Sigmoid colon (tissue), 6 donors: ENCODE measurements at regions not wholly inside any gene's neighbourhood (a gene's known extent, or its start where the extent isn't known, plus 50 kb on each side); places are given as distances from the start of the nearest gene placed in this dataset.

Source experiments
- DNase-seq: peaks from one replicate; pipeline ENCODE4 v3.0.0-alpha.2; 2019
- H3K27ac ChIP-seq, 4 donors: fragments of 200-600 bp; sonication (generic); one replicate each; pipeline ENCODE4 v1.5.1; 2016 to 2019; ENCODE audit warnings: mild to moderate bottlenecking in 1 of 4
- H3K27me3 ChIP-seq, 3 donors: fragments of 200-600 bp; sonication (generic); one replicate each; pipeline ENCODE4 v1.5.1; 2019; ENCODE audit warnings: mild to moderate bottlenecking in 1 of 3
- H3K36me3 ChIP-seq, 4 donors: fragments of 200-600 bp; sonication (generic); one replicate each; pipeline ENCODE4 v1.5.1; 2016 to 2019
- H3K4me1 ChIP-seq, 4 donors: fragments of 200-600 bp; sonication (generic); one replicate each; pipeline ENCODE4 v1.5.1; 2017 to 2019
- H3K4me3 ChIP-seq, 4 donors: fragments of 200-600 bp; sonication (generic); one replicate each; pipeline ENCODE4 v1.5.1; 2017 to 2019; ENCODE audit warnings: mild to moderate bottlenecking in 2 of 4, moderate library complexity in 1 of 4
- H3K9me3 ChIP-seq, 4 donors: fragments of 200-600 bp in 3 of 4; sonication (generic) in 3 of 4; one replicate each; pipeline versions ENCODE4 v1.5.1 to v1.6.1; 2013 to 2019
- EP300 ChIP-seq, 4 donors: sonication (generic); formaldehyde crosslinking; IDR thresholded peaks; one replicate each; pipeline ENCODE4 v1.6.1; 2017; ENCODE audit warnings: antibody characterized with exemption in 4 of 4
- POLR2A ChIP-seq, 2 donors: fragments of 450-650 bp; IDR thresholded peaks; one replicate each; pipeline ENCODE4 v1.6.1; 2016; ENCODE audit warnings: antibody characterized with exemption in 2 of 2, mild to moderate bottlenecking in 2 of 2, moderate library complexity in 2 of 2
- POLR2AphosphoS5 ChIP-seq, 4 donors: sonication (generic); formaldehyde crosslinking; IDR thresholded peaks; one replicate each; pipeline ENCODE4 v1.6.1; 2017; ENCODE audit warnings: antibody characterized with exemption in 4 of 4
- WGBS, 2 donors: extraction: QIAGEN DNeasy Blood & Tissue Kit; methylation state at CpG; one replicate each; pipeline ENCODE4 v1.1.7; 2013; 5-methylcytosine and 5-hydroxymethylcytosine counted together
- intact Hi-C: fragments of 100-400 bp; cut with DNase I; formaldehyde crosslinking; loops from one replicate; pipeline ENCODE4 v1.15.1; 2023
- TF ChIP-seq, protein P1 (sequence below), 4 experiments: fragments of 450-650 bp in 3 of 4; fragments of 200-600 bp in 1 of 4; IDR thresholded peaks; one replicate each; pipeline ENCODE4 v1.5.1; 2016 to 2019; ENCODE audit warnings: antibody characterized with exemption in 4 of 4, mild to moderate bottlenecking in 3 of 4, moderate library complexity in 2 of 4
- donor health status: healthy with polysubstance abuse.
- donor health status: healthy.

DNA sequence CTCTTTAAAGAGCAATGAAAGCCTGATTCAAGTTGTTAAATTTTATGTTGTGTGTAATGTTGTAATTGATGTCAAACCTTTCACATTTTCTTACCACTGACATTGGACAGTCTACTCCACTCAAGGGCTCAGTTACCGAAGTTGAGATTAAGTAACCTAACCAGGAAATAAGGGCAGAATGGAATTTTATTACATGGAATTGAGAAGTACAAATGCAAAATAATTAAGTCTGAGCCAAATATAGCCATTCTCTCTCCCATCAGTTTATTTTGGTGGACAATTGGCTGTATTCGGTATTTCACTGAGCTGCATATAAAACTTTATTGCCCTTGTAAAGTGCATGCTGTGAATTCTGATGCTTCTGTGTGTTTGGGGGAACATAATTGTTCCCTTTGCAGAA, 231.5 kb downstream of the TTC32 start:
- peak overlapping the region in 2 of 4 donors; percentile 8 to 28 for H3K27ac ChIP-seq
- H3K4me1 ChIP-seq = peaks cover 0 to 21% (median 18%) of the 10 kb centered on the region in 4 donors
- intact Hi-C loops = loop anchor here (2.0 kb wide), 1 partner anchor 694 kb away; no protein-coding TSS in a partner anchor

DNA sequence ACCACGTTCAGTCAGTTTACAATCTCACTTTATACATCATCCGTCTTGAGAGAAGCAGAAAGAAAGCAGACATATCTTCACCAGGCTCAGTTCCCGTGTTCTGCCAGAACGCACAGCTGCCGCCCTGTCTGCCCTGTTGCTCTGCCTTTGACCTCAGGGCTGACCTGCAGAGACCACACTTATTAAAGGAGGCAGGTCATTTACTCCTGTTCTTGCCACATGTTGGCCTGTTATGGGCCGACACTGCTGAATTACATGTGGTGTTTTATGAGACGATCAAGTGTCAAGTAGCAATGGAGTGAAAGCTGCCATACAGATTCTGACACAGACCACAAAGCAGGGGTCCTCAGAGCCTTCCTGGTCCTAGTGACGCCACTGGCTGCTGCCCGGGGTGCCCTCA, 232.2 kb downstream of the TTC32 start:
- Histone ChIP-seq H3K4me1 (peaks cover 0 to 21% (median 18%) of the 10 kb centered on the region in 4 donors), H3K9me3 (no peaks in the 10 kb centered on the region), H3K36me3 (no peaks in the 10 kb centered on the region), H3K4me3 (no peak overlapping the region), H3K27me3 (peaks cover 0 to 5% (median 0%) of the 10 kb centered on the region in 3 donors), H3K27ac (no peak overlapping the region)
- 71 to 83% methylated on average over 9 of the region's 9 CpGs for WGBS, 2 donors
- no peak for DNase-seq
- intact Hi-C loops = no loop called here
- TF ChIP-seq POLR2A (IDR thresholded peaks at IDR 0.05) = no peak

More for the DNA sequence above, 231.5 kb downstream of the TTC32 start:
- Histone ChIP-seq H3K36me3 (no peaks in the 10 kb centered on the region), H3K4me3 (no peak overlapping the region), H3K27me3 (peaks cover 0 to 5% (median 0%) of the 10 kb centered on the region in 3 donors), H3K9me3 (no peaks in the 10 kb centered on the region)
- DNase-seq = no peak
- TF ChIP-seq POLR2A (IDR thresholded peaks at IDR 0.05) = no peak
- TF ChIP-seq, protein P1, sequence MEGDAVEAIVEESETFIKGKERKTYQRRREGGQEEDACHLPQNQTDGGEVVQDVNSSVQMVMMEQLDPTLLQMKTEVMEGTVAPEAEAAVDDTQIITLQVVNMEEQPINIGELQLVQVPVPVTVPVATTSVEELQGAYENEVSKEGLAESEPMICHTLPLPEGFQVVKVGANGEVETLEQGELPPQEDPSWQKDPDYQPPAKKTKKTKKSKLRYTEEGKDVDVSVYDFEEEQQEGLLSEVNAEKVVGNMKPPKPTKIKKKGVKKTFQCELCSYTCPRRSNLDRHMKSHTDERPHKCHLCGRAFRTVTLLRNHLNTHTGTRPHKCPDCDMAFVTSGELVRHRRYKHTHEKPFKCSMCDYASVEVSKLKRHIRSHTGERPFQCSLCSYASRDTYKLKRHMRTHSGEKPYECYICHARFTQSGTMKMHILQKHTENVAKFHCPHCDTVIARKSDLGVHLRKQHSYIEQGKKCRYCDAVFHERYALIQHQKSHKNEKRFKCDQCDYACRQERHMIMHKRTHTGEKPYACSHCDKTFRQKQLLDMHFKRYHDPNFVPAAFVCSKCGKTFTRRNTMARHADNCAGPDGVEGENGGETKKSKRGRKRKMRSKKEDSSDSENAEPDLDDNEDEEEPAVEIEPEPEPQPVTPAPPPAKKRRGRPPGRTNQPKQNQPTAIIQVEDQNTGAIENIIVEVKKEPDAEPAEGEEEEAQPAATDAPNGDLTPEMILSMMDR (IDR thresholded peaks at IDR 0.05) = no peak
- peak; percentile 80 to 96 (median 92) for TF ChIP-seq POLR2AphosphoS5 (IDR thresholded peaks at IDR 0.05)
- TF ChIP-seq EP300 (IDR thresholded peaks at IDR 0.05) = peak in 3 of 4 donors; percentile 21 to 73 (median 26)
- WGBS, 2 donors = 20 to 57% methylated on average over 2 of the region's 2 CpGs

DNA sequence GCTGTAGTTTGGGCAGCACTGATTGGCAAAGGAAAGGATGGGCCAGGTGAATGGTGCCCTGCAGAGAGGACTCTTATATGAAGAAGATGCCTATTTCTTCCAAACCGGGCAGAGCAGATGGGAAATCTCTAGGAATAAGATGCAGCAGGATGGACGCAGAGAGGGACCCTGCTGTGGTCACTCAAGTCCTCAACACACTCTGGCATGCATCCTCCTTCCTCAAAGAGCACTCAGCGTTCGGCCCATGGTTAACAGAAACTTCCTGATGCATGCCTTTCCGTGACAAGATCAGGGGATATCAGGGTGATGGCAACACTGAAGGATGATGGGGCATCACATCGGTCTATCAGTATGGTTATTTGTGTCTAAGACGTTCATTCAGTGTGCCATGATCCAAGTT, 232.7 kb downstream of the TTC32 start:
- Histone ChIP-seq H3K36me3 (no peaks in the 10 kb centered on the region), H3K4me3 (no peak overlapping the region), H3K27me3 (peaks cover 0 to 5% (median 0%) of the 10 kb centered on the region in 3 donors), H3K4me1 (peaks cover 0 to 21% (median 18%) of the 10 kb centered on the region in 4 donors), H3K27ac (no peak overlapping the region), H3K9me3 (no peaks in the 10 kb centered on the region)
- intact Hi-C loops = no loop called here
- 87 to 91% methylated on average over 7 of the region's 7 CpGs for WGBS, 2 donors
- DNase-seq = no peak
- TF ChIP-seq POLR2A (IDR thresholded peaks at IDR 0.05) (no peak), EP300 (IDR thresholded peaks at IDR 0.05) (no peak), POLR2AphosphoS5 (IDR thresholded peaks at IDR 0.05) (no peak)
- TF ChIP-seq, protein P1 (IDR thresholded peaks at IDR 0.05) = no peak

DNA sequence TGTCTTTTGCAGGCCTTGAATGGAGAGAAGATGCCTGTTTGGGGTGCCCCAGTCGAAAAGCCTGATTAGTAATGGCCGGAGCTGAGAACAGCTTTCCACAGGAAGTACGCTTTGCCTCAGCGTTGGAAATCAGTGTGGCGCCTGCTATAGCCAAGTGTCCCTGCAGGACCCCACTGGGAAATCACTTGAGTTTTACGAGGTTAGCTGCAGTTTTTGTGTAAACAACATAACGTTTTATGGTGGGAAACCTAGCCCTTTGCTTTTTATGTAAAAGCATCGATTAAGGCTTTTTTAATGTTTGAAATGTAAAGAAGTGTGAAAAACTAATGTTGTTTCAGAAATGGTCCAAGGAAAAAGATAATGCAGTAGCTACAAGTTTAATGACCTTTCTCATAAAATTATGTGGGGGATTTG, 234.2 kb downstream of the TTC32 start:
- no peak for DNase-seq
- no peaks in the 10 kb centered on the region for H3K36me3 ChIP-seq
- no peak for TF ChIP-seq POLR2AphosphoS5 (IDR thresholded peaks at IDR 0.05)
- no peak for TF ChIP-seq EP300 (IDR thresholded peaks at IDR 0.05)
- no peak for TF ChIP-seq POLR2A (IDR thresholded peaks at IDR 0.05)
- TF ChIP-seq, protein P1 (IDR thresholded peaks at IDR 0.05) = no peak
- no peak overlapping the region for H3K4me3 ChIP-seq
- H3K27ac ChIP-seq = no peak overlapping the region
- H3K9me3 ChIP-seq = no peaks in the 10 kb centered on the region
- intact Hi-C loops = no loop called here
- peaks cover 0 to 5% (median 0%) of the 10 kb centered on the region in 3 donors for H3K27me3 ChIP-seq
- peaks cover 0 to 21% (median 18%) of the 10 kb centered on the region in 4 donors for H3K4me1 ChIP-seq
- 31% methylated on average over 8 of the region's 8 CpGs for WGBS, 2 donors

DNA sequence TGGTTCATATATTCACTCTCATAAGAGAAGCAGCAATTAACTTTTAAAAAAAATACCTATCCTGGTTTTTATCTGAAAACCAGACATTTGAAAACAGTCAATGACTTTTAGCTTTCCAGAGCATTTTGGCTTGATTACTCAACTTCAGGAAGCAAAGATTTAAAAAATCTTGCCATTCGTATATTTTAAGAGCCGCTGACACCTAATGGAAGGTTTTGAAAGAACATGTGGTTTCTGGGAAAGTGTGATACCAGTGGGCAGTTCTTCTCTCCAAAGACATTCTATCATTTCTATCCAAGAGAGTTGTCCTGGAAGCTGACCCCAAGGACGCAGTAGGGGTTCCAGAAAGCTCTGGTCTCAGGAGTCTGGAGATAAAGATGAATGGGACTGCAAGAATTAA, 234.7 kb downstream of the TTC32 start:
- no peak overlapping the region for H3K4me3 ChIP-seq
- TF ChIP-seq POLR2AphosphoS5 (IDR thresholded peaks at IDR 0.05) (no peak), EP300 (IDR thresholded peaks at IDR 0.05) (no peak)
- TF ChIP-seq, protein P1 (IDR thresholded peaks at IDR 0.05) = no peak
- peaks cover 0 to 5% (median 0%) of the 10 kb centered on the region in 3 donors for H3K27me3 ChIP-seq
- DNase-seq = no peak
- WGBS, 2 donors = 67 to 76% methylated on average over 3 of the region's 3 CpGs
- H3K4me1 ChIP-seq = peaks cover 0 to 21% (median 18%) of the 10 kb centered on the region in 4 donors
- no peaks in the 10 kb centered on the region for H3K36me3 ChIP-seq
- intact Hi-C loops = no loop called here
- no peak overlapping the region for H3K27ac ChIP-seq
- H3K9me3 ChIP-seq = no peaks in the 10 kb centered on the region
